NCI-H82 treated with DMSO at 0.1 percent for 48 hours (cell line): ENCODE measurements at regions not wholly inside any gene's neighbourhood (a gene's known extent, or its start where the extent isn't known, plus 50 kb on each side); places are given as distances from the start of the nearest gene placed in this dataset.
A peak's percentile ranks its signal among the peaks of the same experiment; 100 is the strongest.

Source experiments
- DNase-seq: peaks from one replicate; lab custom pipeline; 2025; ENCODE audit not compliant: unreplicated experiment; lab: John Stamatoyannopoulos, UW

GRCh38 chr1:114342376-114342775, 168.6 kb downstream of the TRIM33 start:
- DNase-seq, result no peak

GRCh38 chr1:114341856-114342255, 169.1 kb downstream of the TRIM33 start:
- DNase-seq, result no peak

GRCh38 chr1:114341299-114341698, 169.7 kb downstream of the TRIM33 start:
- DNase-seq, result no peak

GRCh38 chr1:114340892-114341291, 170.1 kb downstream of the TRIM33 start:
- DNase-seq, result no peak

GRCh38 chr1:114339379-114339778, 171.6 kb downstream of the TRIM33 start:
- no peak for DNase-seq

- DNase-seq, result peak; percentile 61
Measured at GRCh38 chr1:114338191-114338890, 172.7 kb downstream of the TRIM33 start.

- no peak for DNase-seq
Measured at GRCh38 chr1:114337417-114337816, 173.6 kb downstream of the TRIM33 start.

GRCh38 chr1:114336360-114336759, 174.6 kb downstream of the TRIM33 start:
- no peak for DNase-seq

- DNase-seq, result no peak
Measured at GRCh38 chr1:114335273-114335672, 175.7 kb downstream of the TRIM33 start.

- DNase-seq, result no peak
Measured at GRCh38 chr1:114334297-114334696, 176.7 kb downstream of the TRIM33 start.

GRCh38 chr1:114333690-114334089, 177.3 kb downstream of the TRIM33 start:
- DNase-seq, result no peak

GRCh38 chr1:114331936-114332335, 178.3 kb upstream of the SYT6 start:
- DNase-seq, result no peak

GRCh38 chr1:114330451-114330983, 176.8 kb upstream of the SYT6 start:
- DNase-seq, result no peak

GRCh38 chr1:114328361-114328904, 174.8 kb upstream of the SYT6 start:
- DNase-seq, result no peak

GRCh38 chr1:114324662-114324965, 170.9 kb upstream of the SYT6 start:
- no peak for DNase-seq

GRCh38 chr1:114323959-114324661, 170.4 kb upstream of the SYT6 start:
- no peak for DNase-seq

- no peak for DNase-seq
Measured at GRCh38 chr1:114322734-114323133, 169.1 kb upstream of the SYT6 start.

- no peak for DNase-seq
Measured at GRCh38 chr1:114322207-114322606, 168.5 kb upstream of the SYT6 start.

- DNase-seq, result no peak
Measured at GRCh38 chr1:114320586-114320985, 166.9 kb upstream of the SYT6 start.

- no peak for DNase-seq
Measured at GRCh38 chr1:114319418-114319817, 165.7 kb upstream of the SYT6 start.

- DNase-seq, result no peak
Measured at GRCh38 chr1:114318961-114319360, 165.3 kb upstream of the SYT6 start.

- peak; percentile 85 for DNase-seq
Measured at GRCh38 chr1:114316204-114316603, 162.5 kb upstream of the SYT6 start.
